HCT116 (cell line): ENCODE measurements at regions not wholly inside any gene's neighbourhood (a gene's known extent, or its start where the extent isn't known, plus 50 kb on each side); places are given as distances from the start of the nearest gene placed in this dataset.

Experiments
- EZH2 ChIP-seq: fragments of 200-600 bp; sonication (generic); IDR thresholded peaks from 2 replicates; pipeline ENCODE4 v1.6.1; 2017; ENCODE audit warnings: antibody characterized with exemption, mixed run types
- POLR2A ChIP-seq: IDR thresholded peaks from 2 replicates; pipeline ENCODE4 v1.7.0; 2011; ENCODE audit warnings: borderline replicate concordance; ENCODE audit not compliant: insufficient read depth, insufficient read length; ENCODE audit errors: extremely low read depth
- TF ChIP-seq, protein P1 (sequence below), 3 experiments: fragments of 200-600 bp in 1 of 3; sonication (generic) in 1 of 3; IDR thresholded peaks in 2 of 3; conservative IDR thresholded peaks in 1 of 3; 2 replicates each; pipeline ENCODE4 v1.5.1; 2012 to 2017; ENCODE audit warnings: low read depth in 2 of 3, low read length in 2 of 3, antibody characterized with exemption in 1 of 3, borderline replicate concordance in 1 of 3, control low read depth in 1 of 3, mild to moderate bottlenecking in 1 of 3, mixed read lengths in 1 of 3, mixed run types in 1 of 3, moderate library complexity in 1 of 3; ENCODE audit not compliant: insufficient read depth in 1 of 3
- TF ChIP-seq, protein P2 (sequence below): IDR thresholded peaks from 2 replicates; pipeline ENCODE4 v1.6.1; 2012

DNA sequence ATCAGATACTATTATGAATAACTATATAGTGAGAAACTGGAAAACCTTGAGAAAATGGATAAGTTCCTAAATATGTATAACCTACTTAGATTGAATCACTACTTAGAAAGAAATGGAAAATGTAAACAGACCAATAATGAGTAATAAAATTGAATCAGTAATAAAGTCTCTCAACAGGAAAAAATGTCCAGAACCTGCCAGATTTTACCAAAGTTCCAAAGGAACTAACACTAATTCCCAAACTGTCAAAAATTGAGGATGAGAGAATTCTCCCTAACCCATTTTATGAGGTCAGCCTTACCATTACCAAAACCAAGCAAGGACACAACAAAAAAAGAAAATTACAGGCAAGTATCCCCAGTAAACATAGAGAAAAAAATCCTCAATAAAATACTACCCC lies 272.0 kb downstream of the RPAP3 start:
- TF ChIP-seq POLR2A (no peak), EZH2 (no peak)
- TF ChIP-seq, protein P1, sequence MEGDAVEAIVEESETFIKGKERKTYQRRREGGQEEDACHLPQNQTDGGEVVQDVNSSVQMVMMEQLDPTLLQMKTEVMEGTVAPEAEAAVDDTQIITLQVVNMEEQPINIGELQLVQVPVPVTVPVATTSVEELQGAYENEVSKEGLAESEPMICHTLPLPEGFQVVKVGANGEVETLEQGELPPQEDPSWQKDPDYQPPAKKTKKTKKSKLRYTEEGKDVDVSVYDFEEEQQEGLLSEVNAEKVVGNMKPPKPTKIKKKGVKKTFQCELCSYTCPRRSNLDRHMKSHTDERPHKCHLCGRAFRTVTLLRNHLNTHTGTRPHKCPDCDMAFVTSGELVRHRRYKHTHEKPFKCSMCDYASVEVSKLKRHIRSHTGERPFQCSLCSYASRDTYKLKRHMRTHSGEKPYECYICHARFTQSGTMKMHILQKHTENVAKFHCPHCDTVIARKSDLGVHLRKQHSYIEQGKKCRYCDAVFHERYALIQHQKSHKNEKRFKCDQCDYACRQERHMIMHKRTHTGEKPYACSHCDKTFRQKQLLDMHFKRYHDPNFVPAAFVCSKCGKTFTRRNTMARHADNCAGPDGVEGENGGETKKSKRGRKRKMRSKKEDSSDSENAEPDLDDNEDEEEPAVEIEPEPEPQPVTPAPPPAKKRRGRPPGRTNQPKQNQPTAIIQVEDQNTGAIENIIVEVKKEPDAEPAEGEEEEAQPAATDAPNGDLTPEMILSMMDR (IDR thresholded peaks at IDR 0.05 in 2 of 3, conservative IDR thresholded peaks at IDR 0.05 in 1 of 3; ENCODE audit: borderline replicate concordance in 1 of 3, insufficient read depth in 1 of 3, low read depth in 2 of 3, low read length in 2 of 3): no peak
- TF ChIP-seq, protein P2, sequence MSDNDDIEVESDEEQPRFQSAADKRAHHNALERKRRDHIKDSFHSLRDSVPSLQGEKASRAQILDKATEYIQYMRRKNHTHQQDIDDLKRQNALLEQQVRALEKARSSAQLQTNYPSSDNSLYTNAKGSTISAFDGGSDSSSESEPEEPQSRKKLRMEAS: no peak
